ENCODE measurements at regions not wholly inside any gene's neighbourhood (a gene's known extent, or its start where the extent isn't known, plus 50 kb on each side); places are given as distances from the start of the nearest gene placed in this dataset.

DNA sequence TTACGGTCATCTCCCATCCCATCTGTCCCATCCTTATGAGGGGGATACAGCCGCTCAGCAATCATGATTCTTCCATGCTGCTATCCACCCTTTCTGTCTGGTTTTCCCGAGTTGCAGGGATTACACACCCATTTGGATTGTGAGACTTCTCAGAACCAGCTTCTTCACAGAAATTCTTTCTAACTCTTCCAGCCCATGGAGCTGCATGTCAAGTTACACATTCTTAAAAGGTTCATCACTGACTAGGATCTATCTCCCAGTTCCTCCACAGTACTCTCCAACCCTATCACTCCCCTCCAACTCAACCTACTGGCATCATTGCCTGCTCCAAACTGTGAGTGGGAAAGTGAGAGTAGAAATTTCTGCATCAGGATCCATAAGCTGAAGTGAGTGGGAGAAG is 558.2 kb upstream of the TNP1 start:
- TF ChIP-seq MYNN (CRISPR knock-in tag; IDR thresholded peaks at IDR 0.05; ENCODE audit: low read depth): no peak
- no peak for TF ChIP-seq SRF (IDR thresholded peaks at IDR 0.05; ENCODE audit: low read depth, low read length)
- no peak for TF ChIP-seq GABPA (IDR thresholded peaks at IDR 0.05; ENCODE audit: low read depth, low read length)
- no peak for TF ChIP-seq GABPA (CRISPR knock-in tag; IDR thresholded peaks at IDR 0.05; ENCODE audit: low read depth)
- TF ChIP-seq, protein P1, sequence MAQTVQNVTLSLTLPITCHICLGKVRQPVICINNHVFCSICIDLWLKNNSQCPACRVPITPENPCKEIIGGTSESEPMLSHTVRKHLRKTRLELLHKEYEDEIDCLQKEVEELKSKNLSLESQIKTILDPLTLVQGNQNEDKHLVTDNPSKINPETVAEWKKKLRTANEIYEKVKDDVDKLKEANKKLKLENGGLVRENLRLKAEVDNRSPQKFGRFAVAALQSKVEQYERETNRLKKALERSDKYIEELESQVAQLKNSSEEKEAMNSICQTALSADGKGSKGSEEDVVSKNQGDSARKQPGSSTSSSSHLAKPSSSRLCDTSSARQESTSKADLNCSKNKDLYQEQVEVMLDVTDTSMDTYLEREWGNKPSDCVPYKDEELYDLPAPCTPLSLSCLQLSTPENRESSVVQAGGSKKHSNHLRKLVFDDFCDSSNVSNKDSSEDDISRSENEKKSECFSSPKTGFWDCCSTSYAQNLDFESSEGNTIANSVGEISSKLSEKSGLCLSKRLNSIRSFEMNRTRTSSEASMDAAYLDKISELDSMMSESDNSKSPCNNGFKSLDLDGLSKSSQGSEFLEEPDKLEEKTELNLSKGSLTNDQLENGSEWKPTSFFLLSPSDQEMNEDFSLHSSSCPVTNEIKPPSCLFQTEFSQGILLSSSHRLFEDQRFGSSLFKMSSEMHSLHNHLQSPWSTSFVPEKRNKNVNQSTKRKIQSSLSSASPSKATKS (CRISPR knock-in tag; IDR thresholded peaks at IDR 0.05): no peak
- TF ChIP-seq, protein P2, sequence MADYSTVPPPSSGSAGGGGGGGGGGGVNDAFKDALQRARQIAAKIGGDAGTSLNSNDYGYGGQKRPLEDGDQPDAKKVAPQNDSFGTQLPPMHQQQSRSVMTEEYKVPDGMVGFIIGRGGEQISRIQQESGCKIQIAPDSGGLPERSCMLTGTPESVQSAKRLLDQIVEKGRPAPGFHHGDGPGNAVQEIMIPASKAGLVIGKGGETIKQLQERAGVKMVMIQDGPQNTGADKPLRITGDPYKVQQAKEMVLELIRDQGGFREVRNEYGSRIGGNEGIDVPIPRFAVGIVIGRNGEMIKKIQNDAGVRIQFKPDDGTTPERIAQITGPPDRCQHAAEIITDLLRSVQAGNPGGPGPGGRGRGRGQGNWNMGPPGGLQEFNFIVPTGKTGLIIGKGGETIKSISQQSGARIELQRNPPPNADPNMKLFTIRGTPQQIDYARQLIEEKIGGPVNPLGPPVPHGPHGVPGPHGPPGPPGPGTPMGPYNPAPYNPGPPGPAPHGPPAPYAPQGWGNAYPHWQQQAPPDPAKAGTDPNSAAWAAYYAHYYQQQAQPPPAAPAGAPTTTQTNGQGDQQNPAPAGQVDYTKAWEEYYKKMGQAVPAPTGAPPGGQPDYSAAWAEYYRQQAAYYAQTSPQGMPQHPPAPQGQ (CRISPR knock-in tag; IDR thresholded peaks at IDR 0.05; ENCODE audit: borderline replicate concordance): no peak
- no peak for TF ChIP-seq IKZF1 (IDR thresholded peaks at IDR 0.05)
- TF ChIP-seq TCF7L2 (IDR thresholded peaks at IDR 0.05; ENCODE audit: low read depth, low read length): no peak
